Smooth muscle cell (in vitro differentiated cells): ENCODE measurements at regions not wholly inside any gene's neighbourhood (a gene's known extent, or its start where the extent isn't known, plus 50 kb on each side); places are given as distances from the start of the nearest gene placed in this dataset.
A peak's percentile ranks its signal among the peaks of the same experiment; 100 is the strongest.

Experiments
- DNase-seq: peaks from one replicate; lab custom pipeline; 2025; ENCODE audit not compliant: unreplicated experiment; lab: John Stamatoyannopoulos, UW
- H2AFZ ChIP-seq: fragments of 200-600 bp; sonication (generic); 2 replicates; pipeline ENCODE4 v1.6.0; 2016; ENCODE audit warnings: antibody characterized with exemption, low read depth, mild to moderate bottlenecking
- H3F3A ChIP-seq: fragments of 200-600 bp; sonication (generic); 2 replicates; pipeline ENCODE4 v1.6.0; 2017; ENCODE audit warnings: antibody characterized with exemption, low read depth
- H3K27ac ChIP-seq: fragments of 200-600 bp; sonication (generic); 2 replicates; pipeline ENCODE4 v1.5.1; 2016; ENCODE audit warnings: low read depth, mild to moderate bottlenecking
- H3K27me3 ChIP-seq: fragments of 200-600 bp; sonication (generic); 2 replicates; pipeline ENCODE4 v1.6.1; 2016; ENCODE audit warnings: low read depth, mild to moderate bottlenecking
- H3K36me3 ChIP-seq: fragments of 200-600 bp; sonication (generic); 2 replicates; pipeline ENCODE4 v1.5.1; 2016; ENCODE audit warnings: low read depth
- H3K4me1 ChIP-seq: fragments of 200-600 bp; sonication (generic); 2 replicates; pipeline ENCODE4 v1.5.1; 2016; ENCODE audit warnings: low read depth
- H3K4me2 ChIP-seq: fragments of 200-600 bp; sonication (generic); 2 replicates; pipeline ENCODE4 v1.6.0; 2016; ENCODE audit warnings: mild to moderate bottlenecking
- H3K4me3 ChIP-seq: fragments of 200-600 bp; sonication (generic); 2 replicates; pipeline ENCODE4 v1.5.1; 2016; ENCODE audit warnings: mild to moderate bottlenecking
- H3K79me2 ChIP-seq: fragments of 200-600 bp; sonication (generic); 2 replicates; pipeline ENCODE4 v1.6.0; 2016; ENCODE audit warnings: low read depth, mild to moderate bottlenecking
- H3K9ac ChIP-seq: fragments of 200-600 bp; sonication (generic); 2 replicates; pipeline ENCODE4 v1.6.0; 2016; ENCODE audit warnings: low read depth
- H3K9me3 ChIP-seq: fragments of 200-600 bp; sonication (generic); replicated peaks from 2 replicates; pipeline ENCODE4 v1.5.1; 2016; ENCODE audit warnings: low read depth
- H4K20me1 ChIP-seq: fragments of 200-600 bp; sonication (generic); 2 replicates; pipeline ENCODE4 v1.6.0; 2016; ENCODE audit warnings: low read depth
- WGBS: methylation state at CpG from one replicate; pipeline ENCODE4 v1.1.7; 2016; ENCODE audit warnings: low lambda C conversion rate; 5-methylcytosine and 5-hydroxymethylcytosine counted together
- TF ChIP-seq, protein P1 (sequence below): fragments of 200-600 bp; sonication (generic); IDR thresholded peaks from 2 replicates; pipeline ENCODE4 v1.5.1; 2017; ENCODE audit warnings: borderline replicate concordance, mild to moderate bottlenecking, antibody characterized with exemption; ENCODE audit not compliant: insufficient read depth, poor library complexity, severe bottlenecking

DNA sequence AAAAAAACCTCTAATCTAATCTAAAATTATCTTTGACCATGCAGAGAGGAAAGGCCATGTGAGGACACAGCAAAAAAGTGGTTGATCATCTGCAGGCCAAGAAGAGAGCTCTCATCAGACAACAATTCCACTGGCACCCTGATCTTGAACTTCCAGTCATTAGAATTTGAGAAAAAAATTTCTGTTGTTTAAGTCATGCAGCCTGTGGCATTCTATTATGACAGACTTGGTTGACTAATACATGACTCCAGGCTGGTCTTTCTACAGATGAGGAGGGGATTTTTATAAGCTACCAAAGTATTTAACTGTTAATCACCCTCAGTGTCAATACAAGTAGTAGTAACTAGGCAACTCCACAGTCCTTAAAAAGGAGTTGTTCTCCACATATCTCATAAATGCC is 358.5 kb upstream of the RGMB start:
- H3K4me3 ChIP-seq: no peak overlapping the region
- H3K79me2 ChIP-seq: no peaks in the 10 kb centered on the region
- H3K27ac ChIP-seq: peak overlapping the region; percentile 72
- no peaks in the 10 kb centered on the region for H3K4me1 ChIP-seq
- no peak overlapping the region for H3K4me2 ChIP-seq
- no peak overlapping the region for H2AFZ ChIP-seq
- no peaks in the 10 kb centered on the region for H4K20me1 ChIP-seq
- H3K36me3 ChIP-seq: no peaks in the 10 kb centered on the region
- TF ChIP-seq, protein P1, sequence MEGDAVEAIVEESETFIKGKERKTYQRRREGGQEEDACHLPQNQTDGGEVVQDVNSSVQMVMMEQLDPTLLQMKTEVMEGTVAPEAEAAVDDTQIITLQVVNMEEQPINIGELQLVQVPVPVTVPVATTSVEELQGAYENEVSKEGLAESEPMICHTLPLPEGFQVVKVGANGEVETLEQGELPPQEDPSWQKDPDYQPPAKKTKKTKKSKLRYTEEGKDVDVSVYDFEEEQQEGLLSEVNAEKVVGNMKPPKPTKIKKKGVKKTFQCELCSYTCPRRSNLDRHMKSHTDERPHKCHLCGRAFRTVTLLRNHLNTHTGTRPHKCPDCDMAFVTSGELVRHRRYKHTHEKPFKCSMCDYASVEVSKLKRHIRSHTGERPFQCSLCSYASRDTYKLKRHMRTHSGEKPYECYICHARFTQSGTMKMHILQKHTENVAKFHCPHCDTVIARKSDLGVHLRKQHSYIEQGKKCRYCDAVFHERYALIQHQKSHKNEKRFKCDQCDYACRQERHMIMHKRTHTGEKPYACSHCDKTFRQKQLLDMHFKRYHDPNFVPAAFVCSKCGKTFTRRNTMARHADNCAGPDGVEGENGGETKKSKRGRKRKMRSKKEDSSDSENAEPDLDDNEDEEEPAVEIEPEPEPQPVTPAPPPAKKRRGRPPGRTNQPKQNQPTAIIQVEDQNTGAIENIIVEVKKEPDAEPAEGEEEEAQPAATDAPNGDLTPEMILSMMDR: no peak
- H3K27me3 ChIP-seq: no peaks in the 10 kb centered on the region
- H3K9ac ChIP-seq: no peak overlapping the region
- no peaks in the 10 kb centered on the region for H3F3A ChIP-seq
- no peak for DNase-seq
- H3K9me3 ChIP-seq: no peaks in the 10 kb centered on the region

DNA sequence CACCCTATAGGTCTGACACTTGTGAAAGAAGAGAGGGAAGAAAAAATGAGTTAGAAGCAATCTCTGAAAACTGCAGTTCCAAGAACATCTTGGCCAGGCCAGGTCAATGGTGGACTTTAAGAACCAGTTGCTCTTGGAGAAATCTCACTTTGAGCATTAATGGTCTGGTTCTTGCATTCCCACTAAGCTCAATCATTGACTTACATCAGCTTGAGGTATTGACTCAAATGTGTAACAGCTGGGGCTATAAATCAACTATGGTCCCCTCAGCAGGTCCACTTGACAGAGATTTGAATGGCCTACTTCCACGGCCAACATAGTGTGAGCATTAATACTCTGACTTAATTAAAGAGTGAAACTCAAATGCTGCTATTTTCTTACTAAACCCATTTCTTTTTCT is 357.8 kb upstream of the RGMB start:
- no peaks in the 10 kb centered on the region for H3K36me3 ChIP-seq
- TF ChIP-seq, protein P1: no peak
- H3K9me3 ChIP-seq: no peaks in the 10 kb centered on the region
- no peaks in the 10 kb centered on the region for H3F3A ChIP-seq
- DNase-seq: no peak
- H3K4me2 ChIP-seq: no peak overlapping the region
- no peaks in the 10 kb centered on the region for H3K79me2 ChIP-seq
- no peaks in the 10 kb centered on the region for H4K20me1 ChIP-seq
- WGBS: 78% methylated on average over 1 of the region's 1 CpG
- H2AFZ ChIP-seq: no peak overlapping the region
- H3K4me3 ChIP-seq: no peak overlapping the region
- H3K27me3 ChIP-seq: no peaks in the 10 kb centered on the region
- no peaks in the 10 kb centered on the region for H3K4me1 ChIP-seq
- peak overlapping the region; percentile 39 for H3K9ac ChIP-seq
- peak overlapping the region; percentile 72 for H3K27ac ChIP-seq

DNA sequence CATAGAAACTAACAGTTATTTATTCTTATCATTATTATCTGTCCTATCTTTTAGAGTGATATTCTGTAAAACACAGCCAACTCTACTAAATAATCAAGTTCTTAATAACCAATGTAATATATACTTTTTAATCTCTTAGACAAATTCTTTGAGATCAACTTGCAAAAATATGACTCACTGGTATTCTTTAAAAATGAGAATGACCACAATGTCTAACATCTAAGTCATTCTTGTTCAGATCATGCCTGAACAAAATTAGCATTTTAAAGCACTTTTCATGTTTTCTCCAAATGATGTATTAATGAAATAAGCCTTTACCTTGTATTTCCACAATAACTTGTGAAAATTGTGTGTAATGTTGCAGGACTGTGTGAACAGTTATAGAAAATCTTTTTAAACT is 356.9 kb upstream of the RGMB start:
- Histone ChIP-seq H3F3A (no peaks in the 10 kb centered on the region), H4K20me1 (no peaks in the 10 kb centered on the region), H3K4me2 (no peak overlapping the region), H3K9me3 (no peaks in the 10 kb centered on the region), H3K4me3 (no peak overlapping the region), H3K27ac (no peak overlapping the region), H3K79me2 (no peaks in the 10 kb centered on the region), H3K27me3 (no peaks in the 10 kb centered on the region), H3K9ac (no peak overlapping the region), H3K36me3 (no peaks in the 10 kb centered on the region), H3K4me1 (no peaks in the 10 kb centered on the region), H2AFZ (no peak overlapping the region)
- DNase-seq: no peak
- TF ChIP-seq, protein P1: no peak

DNA sequence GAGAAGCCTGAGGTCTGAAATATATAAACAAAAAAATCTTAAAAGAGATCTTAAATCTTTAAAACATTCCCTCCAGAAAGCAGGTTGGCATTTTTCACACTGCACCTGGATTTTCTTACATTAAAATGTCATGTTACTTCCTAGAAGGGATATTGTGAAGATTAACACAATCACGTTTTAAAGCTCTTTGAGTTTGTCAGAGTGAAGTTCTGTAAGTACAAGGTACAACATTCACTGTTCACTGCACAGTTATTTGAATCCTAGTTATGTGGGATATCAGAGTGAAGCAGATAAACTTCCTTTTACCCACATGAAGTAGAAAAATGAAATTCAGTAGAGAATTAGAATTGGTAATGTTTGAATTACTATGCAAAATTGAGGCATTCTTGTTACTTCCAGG is 353.6 kb upstream of the RGMB start:
- H3K4me3 ChIP-seq: no peak overlapping the region
- no peaks in the 10 kb centered on the region for H3F3A ChIP-seq
- H3K9me3 ChIP-seq: no peaks in the 10 kb centered on the region
- H4K20me1 ChIP-seq: no peaks in the 10 kb centered on the region
- DNase-seq: no peak
- no peaks in the 10 kb centered on the region for H3K36me3 ChIP-seq
- H3K9ac ChIP-seq: no peak overlapping the region
- H3K4me1 ChIP-seq: no peaks in the 10 kb centered on the region
- WGBS: 68% methylated on average over 1 of the region's 1 CpG
- H3K4me2 ChIP-seq: no peak overlapping the region
- H2AFZ ChIP-seq: no peak overlapping the region
- no peak overlapping the region for H3K27ac ChIP-seq
- TF ChIP-seq, protein P1: no peak
- H3K79me2 ChIP-seq: no peaks in the 10 kb centered on the region
- no peaks in the 10 kb centered on the region for H3K27me3 ChIP-seq
